ENCODE measurements at regions not wholly inside any gene's neighbourhood (a gene's known extent, or its start where the extent isn't known, plus 50 kb on each side); places are given as distances from the start of the nearest gene placed in this dataset.

DNA sequence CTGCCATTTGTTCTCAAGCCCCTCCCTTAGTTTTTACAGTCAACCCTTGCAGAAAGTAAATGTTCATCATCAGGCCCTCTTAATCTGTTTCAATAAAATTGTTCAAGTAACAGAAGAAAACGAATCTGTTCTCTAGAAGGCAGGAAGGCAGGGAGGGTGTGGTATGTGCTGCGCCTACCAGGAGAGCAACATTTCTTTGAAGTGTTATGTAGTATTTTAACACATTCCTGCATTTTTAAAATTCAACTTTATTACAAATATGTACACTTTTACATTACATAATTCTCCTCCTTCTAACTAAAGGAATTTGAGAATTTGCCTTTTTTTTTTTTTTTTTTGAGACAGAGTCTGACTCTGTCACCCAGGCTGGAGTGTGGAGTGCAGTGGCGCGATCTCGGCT is 657.8 kb downstream of the MCTP2 start:
- Histone ChIP-seq H3K4me3 (no peak overlapping the region), H3K36me3 (no peaks in the 10 kb centered on the region), H3K9me3 (no peaks in the 10 kb centered on the region), H3K4me1 (no peaks in the 10 kb centered on the region), H3K27me3 (no peaks in the 10 kb centered on the region), H3K27ac (no peak overlapping the region)
- TF ChIP-seq POLR2A (IDR thresholded peaks at IDR 0.05) = no peak
- TF ChIP-seq, protein P1, sequence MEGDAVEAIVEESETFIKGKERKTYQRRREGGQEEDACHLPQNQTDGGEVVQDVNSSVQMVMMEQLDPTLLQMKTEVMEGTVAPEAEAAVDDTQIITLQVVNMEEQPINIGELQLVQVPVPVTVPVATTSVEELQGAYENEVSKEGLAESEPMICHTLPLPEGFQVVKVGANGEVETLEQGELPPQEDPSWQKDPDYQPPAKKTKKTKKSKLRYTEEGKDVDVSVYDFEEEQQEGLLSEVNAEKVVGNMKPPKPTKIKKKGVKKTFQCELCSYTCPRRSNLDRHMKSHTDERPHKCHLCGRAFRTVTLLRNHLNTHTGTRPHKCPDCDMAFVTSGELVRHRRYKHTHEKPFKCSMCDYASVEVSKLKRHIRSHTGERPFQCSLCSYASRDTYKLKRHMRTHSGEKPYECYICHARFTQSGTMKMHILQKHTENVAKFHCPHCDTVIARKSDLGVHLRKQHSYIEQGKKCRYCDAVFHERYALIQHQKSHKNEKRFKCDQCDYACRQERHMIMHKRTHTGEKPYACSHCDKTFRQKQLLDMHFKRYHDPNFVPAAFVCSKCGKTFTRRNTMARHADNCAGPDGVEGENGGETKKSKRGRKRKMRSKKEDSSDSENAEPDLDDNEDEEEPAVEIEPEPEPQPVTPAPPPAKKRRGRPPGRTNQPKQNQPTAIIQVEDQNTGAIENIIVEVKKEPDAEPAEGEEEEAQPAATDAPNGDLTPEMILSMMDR (IDR thresholded peaks at IDR 0.05) = no peak
- intact Hi-C loops (cut with DNase I) = no loop called here
- 85 to 93% methylated on average over 5 of the region's 5 CpGs for WGBS, 2 donors
- no peak for DNase-seq

DNA sequence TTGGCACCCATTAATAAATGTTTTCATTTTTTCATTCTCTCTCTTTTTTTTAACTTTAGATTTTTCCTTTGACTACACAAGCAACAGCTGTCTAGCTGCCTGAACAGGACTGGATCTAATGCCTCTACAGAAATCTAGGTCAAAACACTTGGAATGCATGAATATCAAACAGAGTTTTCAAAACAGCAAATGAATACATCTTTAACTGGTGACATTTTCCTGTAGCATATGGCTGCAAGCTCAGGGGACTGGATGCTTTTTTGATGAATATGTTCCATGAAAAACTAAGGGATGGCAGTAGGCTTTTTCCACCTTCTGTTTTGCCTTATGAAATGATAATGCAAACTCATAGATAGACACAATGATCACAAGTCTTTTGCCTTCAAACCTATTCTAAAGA is 661.7 kb downstream of the MCTP2 start:
- H3K9me3 ChIP-seq = no peaks in the 10 kb centered on the region
- no peak for DNase-seq
- intact Hi-C loops (cut with DNase I) = no loop called here
- H3K27ac ChIP-seq = no peak overlapping the region
- TF ChIP-seq, protein P1 (IDR thresholded peaks at IDR 0.05) = no peak
- no peak for TF ChIP-seq POLR2A (IDR thresholded peaks at IDR 0.05)
- H3K4me1 ChIP-seq = no peaks in the 10 kb centered on the region
- no peak overlapping the region for H3K4me3 ChIP-seq
- H3K36me3 ChIP-seq = no peaks in the 10 kb centered on the region
- no peaks in the 10 kb centered on the region for H3K27me3 ChIP-seq

DNA sequence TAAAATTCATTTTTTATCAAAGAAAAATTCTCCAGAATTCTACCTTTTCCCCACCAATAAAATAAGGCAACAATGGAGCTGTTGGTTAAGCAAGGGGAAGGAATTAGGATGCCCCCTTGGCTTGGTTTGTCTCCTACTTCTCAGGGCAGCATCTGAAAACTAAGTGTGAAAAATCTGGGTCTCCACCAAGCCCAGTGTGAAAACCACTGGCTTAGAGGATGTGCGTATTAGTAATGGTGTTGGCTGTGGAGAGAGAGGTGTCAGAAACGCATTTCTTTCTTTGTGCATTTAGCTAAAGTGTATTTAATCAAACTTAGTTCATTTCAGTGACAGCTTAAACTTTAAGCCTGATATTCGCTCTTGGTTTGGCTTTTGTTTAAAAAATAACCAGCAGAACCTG is 662.7 kb downstream of the MCTP2 start:
- H3K4me3 ChIP-seq = no peak overlapping the region
- 53 to 63% methylated on average over 3 of the region's 3 CpGs for WGBS, 2 donors
- DNase-seq = no peak
- no peak for TF ChIP-seq POLR2A (IDR thresholded peaks at IDR 0.05)
- TF ChIP-seq, protein P1 (IDR thresholded peaks at IDR 0.05) = no peak
- no peaks in the 10 kb centered on the region for H3K36me3 ChIP-seq
- H3K9me3 ChIP-seq = no peaks in the 10 kb centered on the region
- no peaks in the 10 kb centered on the region for H3K27me3 ChIP-seq
- no peak overlapping the region for H3K27ac ChIP-seq
- no peaks in the 10 kb centered on the region for H3K4me1 ChIP-seq
- intact Hi-C loops (cut with DNase I) = no loop called here

DNA sequence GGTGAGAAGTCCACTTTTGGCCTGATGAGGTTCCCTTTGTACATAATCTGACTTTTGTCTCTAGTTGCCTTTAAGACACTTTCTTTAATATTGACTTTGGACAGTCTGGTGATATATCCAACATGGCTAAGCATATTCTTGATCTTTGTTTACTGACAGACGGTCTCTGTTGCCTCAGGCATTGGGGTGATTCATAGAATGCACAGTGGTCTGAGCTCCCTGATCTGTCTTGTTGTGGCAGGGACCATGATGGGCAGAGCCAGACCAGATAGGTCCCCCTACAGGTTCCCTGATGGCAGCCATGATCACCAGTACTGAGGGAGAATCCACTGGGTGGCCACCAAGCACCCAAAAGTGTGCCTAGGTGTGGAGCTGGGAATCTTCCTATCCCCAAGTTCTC is 678.1 kb downstream of the MCTP2 start:
- Histone ChIP-seq H3K9me3 (peaks cover 0 to 3% (median 0%) of the 10 kb centered on the region in 3 donors), H3K27me3 (no peaks in the 10 kb centered on the region), H3K4me3 (no peak overlapping the region), H3K4me1 (no peaks in the 10 kb centered on the region), H3K36me3 (no peaks in the 10 kb centered on the region), H3K27ac (no peak overlapping the region)
- intact Hi-C loops (cut with DNase I) = no loop called here
- no peak for TF ChIP-seq POLR2A (IDR thresholded peaks at IDR 0.05)
- TF ChIP-seq, protein P1 (IDR thresholded peaks at IDR 0.05) = no peak
- DNase-seq = no peak
- 27 to 43% methylated on average over 1 of the region's 1 CpG for WGBS, 2 donors

DNA sequence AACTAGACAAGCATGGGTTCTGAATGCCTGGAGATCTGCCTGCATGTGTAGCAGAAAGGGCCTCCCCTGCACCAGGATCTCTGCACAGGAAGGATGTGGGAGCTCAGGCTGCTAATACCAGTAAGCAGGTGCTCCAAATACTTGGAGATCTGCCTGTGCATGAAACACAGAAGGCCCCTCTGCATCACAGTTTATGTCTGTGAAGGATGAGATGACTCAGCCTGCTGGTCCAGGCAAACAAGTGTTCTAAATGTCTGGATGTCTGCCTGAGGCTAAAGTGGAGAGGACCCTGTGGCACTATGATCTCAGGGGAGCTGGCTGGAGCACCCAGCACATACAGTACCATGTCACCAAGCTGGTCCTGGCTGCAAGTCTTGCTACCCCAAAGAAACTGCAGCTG is 678.8 kb downstream of the MCTP2 start:
- Histone ChIP-seq H3K36me3 (no peaks in the 10 kb centered on the region), H3K4me1 (no peaks in the 10 kb centered on the region), H3K27ac (no peak overlapping the region), H3K4me3 (no peak overlapping the region), H3K9me3 (peaks cover 0 to 3% (median 0%) of the 10 kb centered on the region in 3 donors), H3K27me3 (no peaks in the 10 kb centered on the region)
- intact Hi-C loops (cut with DNase I) = no loop called here
- TF ChIP-seq POLR2A (IDR thresholded peaks at IDR 0.05) = no peak
- TF ChIP-seq, protein P1 (IDR thresholded peaks at IDR 0.05) = no peak
- no peak for DNase-seq
